ENCODE measurements at regions not wholly inside any gene's neighbourhood (a gene's known extent, or its start where the extent isn't known, plus 50 kb on each side); places are given as distances from the start of the nearest gene placed in this dataset.

- TF ChIP-seq CTCF (IDR thresholded peaks at IDR 0.05) (peak; percentile 29 to 70 (median 60)), POLR2A (IDR thresholded peaks at IDR 0.05) (no peak)
Observed at GRCh38 chr13:70339738-70340137, 231.5 kb upstream of the KLHL1 start.
